ENCODE measurements at regions not wholly inside any gene's neighbourhood (a gene's known extent, or its start where the extent isn't known, plus 50 kb on each side); places are given as distances from the start of the nearest gene placed in this dataset.

- no peak for TF ChIP-seq ZNF449 (tag by site-specific recombination; IDR thresholded peaks at IDR 0.05)
- TF ChIP-seq ZNF571 (tag by site-specific recombination; IDR thresholded peaks at IDR 0.05) = no peak
Measured at GRCh38 chr2:17124575-17125318, 393.5 kb downstream of the RAD51AP2 start.
